ENCODE measurements at regions not wholly inside any gene's neighbourhood (a gene's known extent, or its start where the extent isn't known, plus 50 kb on each side); places are given as distances from the start of the nearest gene placed in this dataset.

GRCh38 chr9:27853529-27853928 lies 280.2 kb upstream of the C9orf72 start (continued):
- TF ChIP-seq CBX3 (IDR thresholded peaks at IDR 0.05; ENCODE audit: borderline replicate concordance, low read depth) (no peak), IKZF1 (conservative IDR thresholded peaks at IDR 0.05) (no peak)

GRCh38 chr9:27856054-27856453 lies 282.8 kb upstream of the C9orf72 start:
- Histone ChIP-seq H3K4me1 (ENCODE audit: control insufficient read depth, insufficient read depth, low read length) (no peaks in the 10 kb centered on the region), H2AFZ (ENCODE audit: control insufficient read depth, low read depth, low read length) (no peak overlapping the region), H3K9me3 (replicated peaks; ENCODE audit: control insufficient read depth, insufficient read depth, low read length) (no peaks in the 10 kb centered on the region), H3K4me3 (no peak overlapping the region), H3K36me3 (ENCODE audit: control insufficient read depth in 2 of 2, insufficient read depth in 2 of 2, low read length in 1 of 2) (no peaks in the 10 kb centered on the region), H3K9ac (ENCODE audit: control insufficient read depth, insufficient read depth, low read length) (no peak overlapping the region; the same call in 1 of the 2 replicates), H3K27ac (ENCODE audit: control insufficient read depth, insufficient read depth) (no peak overlapping the region), H4K20me1 (ENCODE audit: control insufficient read depth, insufficient read depth) (no peaks in the 10 kb centered on the region), H3K27me3 (replicated peaks in 1 of 2; ENCODE audit: control insufficient read depth in 2 of 2, insufficient read depth in 2 of 2, low read length in 1 of 2) (no peaks in the 10 kb centered on the region), H3K4me2 (ENCODE audit: control insufficient read depth, insufficient read depth) (no peak overlapping the region), H3K79me2 (ENCODE audit: control insufficient read depth, insufficient read depth, low read length) (no peaks in the 10 kb centered on the region)
- TF ChIP-seq NFYA (IDR thresholded peaks at IDR 0.05; ENCODE audit: borderline replicate concordance, low read depth, low read length) (no peak), RB1 (IDR thresholded peaks at IDR 0.05; ENCODE audit: borderline replicate concordance) (no peak), ESRRA (IDR thresholded peaks at IDR 0.05; ENCODE audit: low read length) (no peak), ASH2L (IDR thresholded peaks at IDR 0.05; ENCODE audit: borderline replicate concordance, low read depth) (no peak), HCFC1 (IDR thresholded peaks at IDR 0.05; ENCODE audit: low read length) (no peak), KLF5 (IDR thresholded peaks at IDR 0.05; ENCODE audit: partially characterized antibody) (no peak), YBX1 (IDR thresholded peaks at IDR 0.05) (no peak), MEF2B (IDR thresholded peaks at IDR 0.05; ENCODE audit: partially characterized antibody, poor library complexity, severe bottlenecking) (no peak), SREBF1 (IDR thresholded peaks at IDR 0.05; ENCODE audit: low read length) (no peak), JUNB (IDR thresholded peaks at IDR 0.05) (no peak), GATAD2B (conservative IDR thresholded peaks at IDR 0.05; ENCODE audit: low read depth) (no peak), NKRF (conservative IDR thresholded peaks at IDR 0.05) (no peak), NBN (IDR thresholded peaks at IDR 0.05) (no peak), HDGF (IDR thresholded peaks at IDR 0.05) (no peak), BCLAF1 (IDR thresholded peaks at IDR 0.05) (no peak), HDAC6 (IDR thresholded peaks at IDR 0.05; ENCODE audit: unreplicated experiment) (no peak), NFXL1 (IDR thresholded peaks at IDR 0.05; ENCODE audit: borderline replicate concordance) (no peak), TCF12 (IDR thresholded peaks at IDR 0.05; ENCODE audit: low read depth, low read length) (no peak), NFIC (IDR thresholded peaks at IDR 0.05; ENCODE audit: low read depth, low read length) (no peak)
- no peak for ATAC-seq
- CTCF ChIA-PET: no interaction called here
- in situ Hi-C loops (cut with MboI): no loop called here
- SMC1A ChIA-PET (ENCODE audit: uncharacterized antibody, unreplicated experiment): no interaction called here
- no peak for FAIRE-seq
- RAD21 ChIA-PET (ENCODE audit: unreplicated experiment): no interaction called here
- POLR2A ChIA-PET: no interaction called here
- no TSS peak for BruUV-seq (replicated peaks)
- intact Hi-C loops (cut with micrococcal nuclease; ENCODE audit: unreplicated experiment): loop anchor here (10.0 kb wide), 1 partner anchor 61 kb away; no protein-coding TSS in a partner anchor
- WGBS (ENCODE audit: insufficient coverage, insufficient replicate concordance, low lambda C conversion rate, missing lambda C conversion rate): 6% methylated on average over 2 of the region's 2 CpGs
- DNase-seq (ENCODE audit: low read depth, low spot score): no peak
